ENCODE measurements at regions not wholly inside any gene's neighbourhood (a gene's known extent, or its start where the extent isn't known, plus 50 kb on each side); places are given as distances from the start of the nearest gene placed in this dataset.

DNA sequence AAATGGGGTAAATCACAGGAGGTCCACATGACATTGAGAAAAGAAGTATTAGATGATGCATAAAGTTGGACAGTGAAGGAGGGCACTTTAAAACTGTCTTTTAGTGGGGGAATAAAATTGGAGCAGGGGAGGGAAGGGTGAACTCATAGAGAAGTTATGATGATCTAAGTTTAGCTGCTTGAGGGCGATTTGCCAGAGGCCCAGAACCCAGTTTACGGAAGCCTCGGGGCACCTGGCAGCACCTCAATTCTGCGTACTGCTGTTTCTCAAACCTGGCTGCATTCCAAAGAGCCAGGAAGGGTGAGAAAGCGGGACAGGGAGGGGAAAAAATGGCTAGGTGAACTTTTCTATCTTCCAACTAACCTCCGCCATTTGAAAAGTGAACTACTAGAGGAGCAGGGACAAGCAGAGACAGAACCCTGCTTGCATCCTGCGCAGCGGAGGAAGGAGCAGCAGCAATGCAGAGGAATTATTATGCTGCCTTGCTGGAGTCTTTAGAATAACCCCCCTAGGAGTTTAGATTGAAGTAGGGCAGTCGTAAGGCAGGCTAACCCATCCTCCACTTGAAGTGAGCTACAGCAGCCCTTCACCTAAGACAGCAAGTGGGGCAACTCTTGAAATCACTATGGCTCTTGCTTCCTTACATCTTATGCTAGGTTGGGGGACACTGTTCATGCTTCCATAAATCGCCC, 316.8 kb downstream of the BRINP1 start:
- no peaks in the 10 kb centered on the region for H3K27me3 ChIP-seq (ENCODE audit: control insufficient read depth, insufficient read depth, low read length)
- intact Hi-C loops (cut with micrococcal nuclease; ENCODE audit: unreplicated experiment) = no loop called here
- no peaks in the 10 kb centered on the region for H3K4me1 ChIP-seq (ENCODE audit: control insufficient read depth, insufficient read depth, low read length)
- no peak for TF ChIP-seq TCF7L2 (IDR thresholded peaks at IDR 0.05; ENCODE audit: low read depth, low read length)
- TF ChIP-seq, protein P1, sequence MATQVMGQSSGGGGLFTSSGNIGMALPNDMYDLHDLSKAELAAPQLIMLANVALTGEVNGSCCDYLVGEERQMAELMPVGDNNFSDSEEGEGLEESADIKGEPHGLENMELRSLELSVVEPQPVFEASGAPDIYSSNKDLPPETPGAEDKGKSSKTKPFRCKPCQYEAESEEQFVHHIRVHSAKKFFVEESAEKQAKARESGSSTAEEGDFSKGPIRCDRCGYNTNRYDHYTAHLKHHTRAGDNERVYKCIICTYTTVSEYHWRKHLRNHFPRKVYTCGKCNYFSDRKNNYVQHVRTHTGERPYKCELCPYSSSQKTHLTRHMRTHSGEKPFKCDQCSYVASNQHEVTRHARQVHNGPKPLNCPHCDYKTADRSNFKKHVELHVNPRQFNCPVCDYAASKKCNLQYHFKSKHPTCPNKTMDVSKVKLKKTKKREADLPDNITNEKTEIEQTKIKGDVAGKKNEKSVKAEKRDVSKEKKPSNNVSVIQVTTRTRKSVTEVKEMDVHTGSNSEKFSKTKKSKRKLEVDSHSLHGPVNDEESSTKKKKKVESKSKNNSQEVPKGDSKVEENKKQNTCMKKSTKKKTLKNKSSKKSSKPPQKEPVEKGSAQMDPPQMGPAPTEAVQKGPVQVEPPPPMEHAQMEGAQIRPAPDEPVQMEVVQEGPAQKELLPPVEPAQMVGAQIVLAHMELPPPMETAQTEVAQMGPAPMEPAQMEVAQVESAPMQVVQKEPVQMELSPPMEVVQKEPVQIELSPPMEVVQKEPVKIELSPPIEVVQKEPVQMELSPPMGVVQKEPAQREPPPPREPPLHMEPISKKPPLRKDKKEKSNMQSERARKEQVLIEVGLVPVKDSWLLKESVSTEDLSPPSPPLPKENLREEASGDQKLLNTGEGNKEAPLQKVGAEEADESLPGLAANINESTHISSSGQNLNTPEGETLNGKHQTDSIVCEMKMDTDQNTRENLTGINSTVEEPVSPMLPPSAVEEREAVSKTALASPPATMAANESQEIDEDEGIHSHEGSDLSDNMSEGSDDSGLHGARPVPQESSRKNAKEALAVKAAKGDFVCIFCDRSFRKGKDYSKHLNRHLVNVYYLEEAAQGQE (IDR thresholded peaks at IDR 0.05; ENCODE audit: insufficient read depth in 1 of 2, low read depth in 2 of 2, low read length in 1 of 2) = no peak
- no peak for TF ChIP-seq SIN3A (IDR thresholded peaks at IDR 0.05; ENCODE audit: borderline replicate concordance, insufficient read depth, low read depth, low read length)
- TF ChIP-seq POLR2AphosphoS5 (IDR thresholded peaks at IDR 0.05; ENCODE audit: low read depth, low read length) = no peak
- TF ChIP-seq, protein P2, sequence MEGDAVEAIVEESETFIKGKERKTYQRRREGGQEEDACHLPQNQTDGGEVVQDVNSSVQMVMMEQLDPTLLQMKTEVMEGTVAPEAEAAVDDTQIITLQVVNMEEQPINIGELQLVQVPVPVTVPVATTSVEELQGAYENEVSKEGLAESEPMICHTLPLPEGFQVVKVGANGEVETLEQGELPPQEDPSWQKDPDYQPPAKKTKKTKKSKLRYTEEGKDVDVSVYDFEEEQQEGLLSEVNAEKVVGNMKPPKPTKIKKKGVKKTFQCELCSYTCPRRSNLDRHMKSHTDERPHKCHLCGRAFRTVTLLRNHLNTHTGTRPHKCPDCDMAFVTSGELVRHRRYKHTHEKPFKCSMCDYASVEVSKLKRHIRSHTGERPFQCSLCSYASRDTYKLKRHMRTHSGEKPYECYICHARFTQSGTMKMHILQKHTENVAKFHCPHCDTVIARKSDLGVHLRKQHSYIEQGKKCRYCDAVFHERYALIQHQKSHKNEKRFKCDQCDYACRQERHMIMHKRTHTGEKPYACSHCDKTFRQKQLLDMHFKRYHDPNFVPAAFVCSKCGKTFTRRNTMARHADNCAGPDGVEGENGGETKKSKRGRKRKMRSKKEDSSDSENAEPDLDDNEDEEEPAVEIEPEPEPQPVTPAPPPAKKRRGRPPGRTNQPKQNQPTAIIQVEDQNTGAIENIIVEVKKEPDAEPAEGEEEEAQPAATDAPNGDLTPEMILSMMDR (IDR thresholded peaks at IDR 0.05) = no peak
- H3K4me3 ChIP-seq (ENCODE audit: low read depth in 2 of 2, low read length in 2 of 2) = no peak overlapping the region
- H3K27ac ChIP-seq (ENCODE audit: low read length) = no peak overlapping the region
- no TSS peak for BruUV-seq (replicated peaks)
- ChIA-PET CTCF (no interaction called here), POLR2A (no interaction called here)
- no peaks in the 10 kb centered on the region for H3K9me3 ChIP-seq (ENCODE audit: control insufficient read depth, insufficient read depth, low read depth, low read length)
- ATAC-seq (no peak), DNase-seq (ENCODE audit: low read depth, low spot score) (no peak)
- H3K36me3 ChIP-seq (ENCODE audit: control insufficient read depth, insufficient read depth, low read length) = no peaks in the 10 kb centered on the region
- in situ Hi-C loops (cut with HindIII; ENCODE audit: low pct_unique_long_range_greater_than_20kb, low sequenced_read_pairs) = no loop called here

DNA sequence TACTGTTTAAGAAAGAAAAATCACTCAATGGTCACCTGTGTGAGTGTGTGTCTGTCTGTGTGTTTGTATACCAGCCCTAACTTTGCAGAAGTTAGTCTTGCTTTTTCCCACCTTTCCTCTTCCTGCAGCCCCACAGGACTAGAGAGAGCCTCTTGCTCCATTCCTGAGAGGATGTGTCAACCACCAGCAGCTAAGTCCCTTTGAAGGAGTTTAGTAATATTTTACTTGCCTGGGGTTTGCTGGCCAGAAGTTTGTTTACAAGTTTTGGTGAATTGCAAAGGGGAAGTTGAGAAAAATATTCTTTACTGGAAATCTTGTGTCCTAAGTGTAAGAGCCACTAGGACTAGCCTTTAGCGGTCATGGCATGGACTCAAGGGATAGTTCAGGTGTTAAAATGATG, 316.2 kb downstream of the BRINP1 start:
- DNase-seq (ENCODE audit: low read depth, low spot score) (no peak), ATAC-seq (no peak)
- in situ Hi-C loops (cut with HindIII; ENCODE audit: low pct_unique_long_range_greater_than_20kb, low sequenced_read_pairs) (no loop called here), intact Hi-C loops (cut with micrococcal nuclease; ENCODE audit: unreplicated experiment) (no loop called here)
- Histone ChIP-seq H3K4me1 (ENCODE audit: control insufficient read depth, insufficient read depth, low read length) (no peaks in the 10 kb centered on the region), H3K36me3 (ENCODE audit: control insufficient read depth, insufficient read depth, low read length) (no peaks in the 10 kb centered on the region), H3K27me3 (ENCODE audit: control insufficient read depth, insufficient read depth, low read length) (no peaks in the 10 kb centered on the region), H3K9me3 (ENCODE audit: control insufficient read depth, insufficient read depth, low read depth, low read length) (no peaks in the 10 kb centered on the region), H3K27ac (ENCODE audit: low read length) (no peak overlapping the region), H3K4me3 (ENCODE audit: low read depth in 2 of 2, low read length in 2 of 2) (no peak overlapping the region)
- POLR2A ChIA-PET = no interaction called here
- TF ChIP-seq POLR2AphosphoS5 (IDR thresholded peaks at IDR 0.05; ENCODE audit: low read depth, low read length) = no peak
- no peak for TF ChIP-seq TCF7L2 (IDR thresholded peaks at IDR 0.05; ENCODE audit: low read depth, low read length)
- TF ChIP-seq, protein P1 (IDR thresholded peaks at IDR 0.05; ENCODE audit: insufficient read depth in 1 of 2, low read depth in 2 of 2, low read length in 1 of 2) = no peak
- no peak for TF ChIP-seq SIN3A (IDR thresholded peaks at IDR 0.05; ENCODE audit: borderline replicate concordance, insufficient read depth, low read depth, low read length)
- TF ChIP-seq, protein P2 (IDR thresholded peaks at IDR 0.05) = no peak
- CTCF ChIA-PET = no interaction called here
- BruUV-seq (replicated peaks) = no TSS peak

All from Panc1 (cell line).